ENCODE measurements at regions not wholly inside any gene's neighbourhood (a gene's known extent, or its start where the extent isn't known, plus 50 kb on each side); places are given as distances from the start of the nearest gene placed in this dataset.

DNA sequence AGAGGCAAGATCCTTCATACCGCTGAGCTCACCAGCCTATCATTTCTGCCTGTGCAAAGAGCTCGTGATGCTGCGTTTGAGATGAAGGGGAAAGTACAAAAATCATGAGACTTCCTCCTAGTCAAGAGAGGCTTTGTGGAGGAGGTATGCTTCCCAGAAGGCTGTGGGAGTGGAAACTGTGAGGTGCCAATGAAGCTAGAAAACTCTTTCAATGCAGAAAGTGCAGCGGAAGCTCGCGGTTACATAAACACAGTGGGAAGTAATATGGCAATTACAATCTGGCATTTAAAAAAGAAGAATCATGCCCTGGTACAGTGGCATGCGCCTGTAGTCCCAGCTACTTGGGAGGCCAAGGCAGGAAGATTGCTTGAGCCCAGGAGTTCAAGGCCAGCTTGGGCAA lies 134.8 kb downstream of the EHF start:
- TF ChIP-seq, protein P1, sequence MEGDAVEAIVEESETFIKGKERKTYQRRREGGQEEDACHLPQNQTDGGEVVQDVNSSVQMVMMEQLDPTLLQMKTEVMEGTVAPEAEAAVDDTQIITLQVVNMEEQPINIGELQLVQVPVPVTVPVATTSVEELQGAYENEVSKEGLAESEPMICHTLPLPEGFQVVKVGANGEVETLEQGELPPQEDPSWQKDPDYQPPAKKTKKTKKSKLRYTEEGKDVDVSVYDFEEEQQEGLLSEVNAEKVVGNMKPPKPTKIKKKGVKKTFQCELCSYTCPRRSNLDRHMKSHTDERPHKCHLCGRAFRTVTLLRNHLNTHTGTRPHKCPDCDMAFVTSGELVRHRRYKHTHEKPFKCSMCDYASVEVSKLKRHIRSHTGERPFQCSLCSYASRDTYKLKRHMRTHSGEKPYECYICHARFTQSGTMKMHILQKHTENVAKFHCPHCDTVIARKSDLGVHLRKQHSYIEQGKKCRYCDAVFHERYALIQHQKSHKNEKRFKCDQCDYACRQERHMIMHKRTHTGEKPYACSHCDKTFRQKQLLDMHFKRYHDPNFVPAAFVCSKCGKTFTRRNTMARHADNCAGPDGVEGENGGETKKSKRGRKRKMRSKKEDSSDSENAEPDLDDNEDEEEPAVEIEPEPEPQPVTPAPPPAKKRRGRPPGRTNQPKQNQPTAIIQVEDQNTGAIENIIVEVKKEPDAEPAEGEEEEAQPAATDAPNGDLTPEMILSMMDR (IDR thresholded peaks at IDR 0.05; ENCODE audit: insufficient read depth, low read depth, low read length), result no peak
- no peak for TF ChIP-seq EZH2 (IDR thresholded peaks at IDR 0.05; ENCODE audit: insufficient read depth, low read length)

Measured in astrocyte (in vitro differentiated cells and primary cell).